NCI-H345 treated with DMSO at 0.1 percent for 48 hours (cell line): ENCODE measurements at regions not wholly inside any gene's neighbourhood (a gene's known extent, or its start where the extent isn't known, plus 50 kb on each side); places are given as distances from the start of the nearest gene placed in this dataset.

Source experiments
- DNase-seq: peaks from one replicate; lab custom pipeline; 2025; ENCODE audit not compliant: unreplicated experiment; lab: John Stamatoyannopoulos, UW

DNA sequence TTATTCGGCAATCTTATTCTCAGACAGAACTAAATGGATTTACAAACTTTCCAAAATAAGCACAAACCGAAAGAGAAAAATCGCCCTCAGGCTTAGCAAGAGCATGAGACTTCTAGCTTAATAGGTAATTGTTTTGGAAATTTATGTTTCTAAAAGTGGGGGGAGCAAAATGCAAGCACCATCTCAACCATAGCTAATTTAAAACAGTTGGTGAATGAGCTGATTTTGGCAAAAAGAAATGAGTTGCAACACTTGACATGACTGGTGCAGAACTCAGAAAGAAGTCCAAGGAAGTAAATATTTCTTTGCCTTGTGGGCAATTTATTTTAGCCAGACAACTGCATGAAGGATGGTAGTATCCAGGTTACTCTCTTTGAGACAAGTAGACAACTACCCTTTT is 71.5 kb upstream of the PTGFR start:
- DNase-seq = no peak

DNA sequence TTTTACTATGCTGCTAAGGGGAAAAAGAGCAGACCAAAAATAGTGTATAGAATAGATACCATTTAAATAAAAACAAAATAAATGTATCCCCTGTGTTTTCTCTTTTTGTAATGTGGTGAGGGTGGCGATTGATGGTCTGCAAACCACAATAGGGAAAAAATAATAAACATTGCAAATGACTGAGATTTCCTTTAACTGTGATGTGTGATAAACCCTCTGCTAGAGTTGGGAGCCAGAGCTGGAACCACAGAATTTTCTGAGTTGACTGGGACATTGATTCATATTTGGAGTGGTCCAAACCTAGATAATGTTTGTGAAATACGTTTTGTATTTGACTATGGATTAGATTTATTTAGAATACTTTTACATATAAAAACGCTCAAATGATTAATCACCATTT is 70.6 kb upstream of the PTGFR start:
- no peak for DNase-seq

DNA sequence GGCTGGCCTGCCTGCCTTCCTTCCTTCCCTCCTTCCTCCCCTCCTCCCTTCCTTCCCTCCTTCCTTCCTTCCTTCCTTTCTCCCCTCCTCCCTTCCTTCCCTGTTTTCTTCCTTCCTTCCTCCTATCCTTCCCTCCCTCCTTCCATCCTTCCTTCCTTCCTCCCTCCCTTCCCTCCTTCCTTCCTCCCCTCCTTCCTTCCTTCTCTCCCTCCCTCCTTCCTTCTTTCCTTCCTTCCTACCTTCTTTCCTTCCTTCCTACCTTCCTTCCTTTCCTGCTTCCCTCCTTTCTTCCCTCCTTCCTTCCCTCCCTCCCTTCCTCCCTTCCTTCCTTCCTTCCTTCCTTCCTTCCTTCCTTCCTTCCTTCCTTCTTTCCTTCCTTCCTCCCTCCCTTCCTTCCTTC is 70.1 kb upstream of the PTGFR start:
- no peak for DNase-seq

DNA sequence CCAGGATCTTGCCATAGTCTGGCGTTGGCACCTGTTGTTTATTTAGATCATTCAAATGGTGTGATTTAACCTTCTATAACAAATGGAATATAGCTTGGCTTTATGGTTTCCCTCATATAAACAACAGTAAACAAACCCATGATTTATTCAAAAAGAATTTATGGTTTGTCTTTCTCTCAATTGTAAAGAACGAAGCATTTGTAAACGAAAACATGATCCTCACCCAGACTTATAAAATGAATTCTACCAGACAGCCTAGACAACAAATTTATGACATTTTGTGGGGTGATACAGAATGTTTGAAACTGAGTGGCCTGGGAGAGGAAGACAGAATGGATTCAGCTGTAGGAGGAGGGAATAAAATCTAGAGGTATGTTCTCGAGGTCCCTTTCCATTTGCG is 66.1 kb upstream of the PTGFR start:
- DNase-seq = no peak

DNA sequence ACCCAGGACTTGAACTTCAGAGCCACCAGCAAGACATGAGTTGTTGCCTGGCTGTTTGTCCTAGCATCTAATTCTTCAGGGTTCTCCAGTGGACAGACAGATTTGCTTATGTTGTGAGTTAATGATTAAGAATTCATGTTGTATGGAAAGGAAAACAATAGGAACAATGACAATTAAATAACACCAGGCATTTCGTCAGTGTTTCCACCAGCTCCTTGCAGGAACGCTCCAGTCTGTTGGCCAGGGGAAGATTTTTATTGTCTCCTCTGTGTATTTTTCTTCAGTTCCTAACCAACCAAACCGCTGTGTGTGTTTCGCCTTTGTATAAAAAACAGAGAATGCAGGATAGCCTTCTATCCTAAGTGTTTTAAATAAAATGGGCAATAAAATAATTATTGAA is 64.4 kb upstream of the PTGFR start:
- DNase-seq = no peak

DNA sequence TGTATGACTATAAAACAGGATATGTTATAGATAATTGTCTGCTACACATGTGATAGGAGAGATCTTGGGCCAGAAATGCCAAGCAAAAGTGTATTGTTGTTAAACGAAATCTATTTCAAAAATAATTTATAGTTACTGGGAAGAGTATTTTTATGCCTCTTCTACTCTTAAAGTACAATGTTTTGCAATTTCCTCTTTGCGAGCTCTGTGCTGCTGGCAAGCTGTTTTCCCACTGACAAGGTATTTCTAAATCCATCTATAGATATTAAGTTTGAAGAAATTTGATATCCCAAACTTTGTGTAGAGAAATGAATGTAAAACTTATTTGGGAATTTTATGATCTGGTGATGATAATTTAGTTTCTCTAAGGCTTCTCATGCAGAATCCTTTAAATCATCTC is 63.3 kb upstream of the PTGFR start:
- DNase-seq = no peak

DNA sequence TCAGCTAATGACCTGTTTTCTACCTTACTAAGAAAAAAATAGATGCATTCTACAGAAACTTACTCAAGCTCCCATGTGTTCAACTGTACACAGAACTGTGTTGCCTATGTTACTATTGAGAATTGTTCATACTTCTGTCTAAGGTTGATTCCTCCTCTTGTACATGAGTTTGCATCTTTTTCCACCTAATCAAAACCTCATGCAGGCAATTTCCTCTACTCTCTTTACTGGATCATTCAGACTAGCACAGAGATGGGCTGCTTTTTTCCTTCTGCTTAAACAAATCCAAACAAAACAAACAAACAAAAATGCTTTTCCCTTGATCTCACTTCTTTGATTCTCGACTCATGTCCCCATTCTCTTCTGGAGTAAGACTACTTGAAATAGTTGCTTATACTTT is 58.8 kb upstream of the PTGFR start:
- no peak for DNase-seq

DNA sequence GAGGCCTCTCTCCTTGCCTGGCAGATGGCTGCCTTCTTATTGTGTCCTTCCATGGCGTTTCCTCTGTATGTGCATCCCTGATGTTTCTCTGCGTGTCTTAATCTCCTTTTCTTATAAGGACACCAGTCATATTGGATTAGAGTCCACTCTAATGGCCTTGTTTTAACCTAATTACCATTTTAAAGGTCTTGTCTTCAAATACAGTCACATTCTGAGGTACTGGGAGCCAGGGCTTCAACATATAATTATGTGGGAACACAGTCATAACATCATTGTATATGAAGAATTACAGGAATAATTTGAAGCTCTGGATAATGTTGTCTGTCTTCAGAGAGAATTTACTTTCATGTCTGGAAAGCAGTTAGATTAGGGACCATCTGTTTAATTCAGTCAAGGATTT is 56.4 kb upstream of the PTGFR start:
- no peak for DNase-seq

DNA sequence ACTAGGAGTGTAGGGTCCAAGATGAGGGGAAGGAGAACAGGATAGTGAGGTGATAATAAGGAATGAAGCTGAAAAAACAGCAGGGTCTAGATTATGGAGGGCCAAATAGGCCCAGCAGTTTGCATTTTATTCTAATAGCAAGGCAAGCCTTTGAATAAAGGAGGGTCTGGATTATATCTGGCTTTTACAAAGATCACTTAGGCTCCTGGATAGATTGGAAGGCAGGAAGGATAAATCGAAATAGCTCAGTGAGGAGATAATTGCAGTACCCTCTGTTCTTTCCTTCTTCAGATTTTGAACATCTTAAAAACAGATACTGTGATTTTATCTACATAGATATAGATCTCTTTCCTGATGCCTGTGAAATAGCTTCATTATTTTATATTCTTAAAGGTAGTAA is 53.8 kb upstream of the PTGFR start:
- DNase-seq = no peak

DNA sequence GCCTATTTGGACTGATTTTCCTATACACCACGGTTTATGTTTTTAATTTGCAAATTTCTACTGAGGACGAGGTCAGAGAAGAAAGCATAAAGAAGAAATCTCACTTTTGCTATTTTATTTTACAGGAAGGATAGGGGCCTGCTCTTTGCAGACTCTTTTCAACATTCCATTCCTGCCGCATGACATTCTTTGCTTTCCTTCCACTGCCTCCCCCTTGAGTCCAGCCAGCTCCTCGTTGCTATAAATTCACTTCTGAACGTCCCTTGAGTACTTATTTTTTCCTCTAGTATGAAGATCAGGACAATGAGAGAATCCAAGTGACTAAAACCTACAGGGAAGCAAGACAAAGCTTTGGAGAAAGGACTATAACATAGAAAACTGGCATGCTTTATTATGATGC is 53.4 kb upstream of the PTGFR start:
- no peak for DNase-seq

DNA sequence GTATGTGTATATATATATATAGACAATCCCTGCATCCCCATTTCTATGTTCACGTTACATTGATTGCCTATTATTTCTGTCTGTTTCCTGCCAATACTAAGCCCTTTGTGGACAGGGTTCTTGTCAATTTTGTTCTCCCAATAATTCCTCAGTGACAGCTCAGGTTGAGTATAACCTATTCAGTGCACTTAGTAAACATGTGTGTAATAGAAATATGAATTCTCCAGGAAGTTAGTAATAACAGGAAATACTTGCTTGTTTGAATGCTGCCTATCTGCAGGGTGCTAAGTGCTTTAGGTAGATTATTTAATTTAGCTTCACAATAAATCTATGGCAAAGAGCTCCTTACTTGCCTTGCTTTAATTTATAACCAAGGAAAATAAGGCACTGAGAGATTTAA is 52.8 kb upstream of the PTGFR start:
- no peak for DNase-seq

DNA sequence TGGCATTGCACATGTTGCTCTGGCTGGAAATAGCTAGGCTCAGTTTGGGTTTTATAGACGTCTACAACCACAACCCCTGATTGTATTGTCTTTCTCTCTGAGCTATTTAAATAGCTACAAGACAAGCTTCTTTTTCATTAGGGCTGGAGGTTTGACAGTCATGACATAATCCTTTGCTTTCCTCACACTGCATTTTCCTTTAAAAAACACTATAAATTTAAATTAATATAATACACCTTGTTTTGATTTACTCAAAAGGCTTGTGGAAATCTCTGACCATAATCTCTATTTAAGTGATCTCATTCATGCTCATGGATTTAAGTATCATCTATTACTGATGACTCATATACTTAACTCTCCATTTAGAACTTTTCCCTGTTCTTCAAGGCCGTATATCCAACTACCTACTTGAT is 50.4 kb upstream of the PTGFR start:
- DNase-seq = no peak
